MM.1S (cell line): ENCODE measurements at regions not wholly inside any gene's neighbourhood (a gene's known extent, or its start where the extent isn't known, plus 50 kb on each side); places are given as distances from the start of the nearest gene placed in this dataset.

ENCODE experiments used
- EZH2 ChIP-seq: fragments of 300-600 bp; sonication (generic); optimal IDR thresholded peaks from 2 replicates; pipeline ENCODE3; 2017; ENCODE audit warnings: low read depth, mild to moderate bottlenecking, antibody characterized with exemption, low read length, mixed read lengths
- TF ChIP-seq, protein P1 (sequence below): fragments of 300-600 bp; sonication (generic); IDR thresholded peaks from 2 replicates; pipeline ENCODE4 v1.5.1; 2016; ENCODE audit warnings: antibody characterized with exemption, low read length, mixed read lengths

DNA sequence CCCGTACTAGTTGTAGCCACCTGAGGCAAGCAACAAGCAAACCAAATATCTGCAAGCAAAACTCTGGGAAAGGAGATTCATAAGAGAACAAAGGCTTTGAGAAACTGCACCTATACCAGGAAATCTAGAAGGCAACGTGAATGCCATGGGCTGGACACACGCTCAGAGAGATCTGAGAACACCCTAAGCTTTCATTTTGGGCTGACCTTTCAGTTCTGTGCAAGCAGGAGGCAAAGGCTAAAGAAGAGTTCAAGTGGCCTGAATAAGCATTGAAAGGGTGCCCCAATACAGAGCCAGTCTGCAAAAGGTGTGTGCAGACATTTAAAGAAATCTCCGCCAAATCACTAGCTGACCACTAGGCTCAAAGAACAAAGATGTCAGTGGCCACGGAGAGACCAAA lies 461.6 kb downstream of the PYDC2 start:
- TF ChIP-seq, protein P1, sequence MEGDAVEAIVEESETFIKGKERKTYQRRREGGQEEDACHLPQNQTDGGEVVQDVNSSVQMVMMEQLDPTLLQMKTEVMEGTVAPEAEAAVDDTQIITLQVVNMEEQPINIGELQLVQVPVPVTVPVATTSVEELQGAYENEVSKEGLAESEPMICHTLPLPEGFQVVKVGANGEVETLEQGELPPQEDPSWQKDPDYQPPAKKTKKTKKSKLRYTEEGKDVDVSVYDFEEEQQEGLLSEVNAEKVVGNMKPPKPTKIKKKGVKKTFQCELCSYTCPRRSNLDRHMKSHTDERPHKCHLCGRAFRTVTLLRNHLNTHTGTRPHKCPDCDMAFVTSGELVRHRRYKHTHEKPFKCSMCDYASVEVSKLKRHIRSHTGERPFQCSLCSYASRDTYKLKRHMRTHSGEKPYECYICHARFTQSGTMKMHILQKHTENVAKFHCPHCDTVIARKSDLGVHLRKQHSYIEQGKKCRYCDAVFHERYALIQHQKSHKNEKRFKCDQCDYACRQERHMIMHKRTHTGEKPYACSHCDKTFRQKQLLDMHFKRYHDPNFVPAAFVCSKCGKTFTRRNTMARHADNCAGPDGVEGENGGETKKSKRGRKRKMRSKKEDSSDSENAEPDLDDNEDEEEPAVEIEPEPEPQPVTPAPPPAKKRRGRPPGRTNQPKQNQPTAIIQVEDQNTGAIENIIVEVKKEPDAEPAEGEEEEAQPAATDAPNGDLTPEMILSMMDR: no peak
- TF ChIP-seq EZH2: no peak
